GM18873 (cell line): ENCODE measurements at regions not wholly inside any gene's neighbourhood (a gene's known extent, or its start where the extent isn't known, plus 50 kb on each side); places are given as distances from the start of the nearest gene placed in this dataset.
"Not testable (repeated sequence)": the region's sequence is repeated elsewhere in the genome, so short reads cannot be mapped to it uniquely, and the experiment has no call there.

Experiments
- ATAC-seq: cut with Tn5 transposase; IDR thresholded peaks from one replicate; pipeline ENCODE4 v1.9.1; 2021; ENCODE audit warnings: mild to moderate bottlenecking, moderate library complexity, moderate number of reproducible peaks; ENCODE audit not compliant: unreplicated experiment, low FRiP score

DNA sequence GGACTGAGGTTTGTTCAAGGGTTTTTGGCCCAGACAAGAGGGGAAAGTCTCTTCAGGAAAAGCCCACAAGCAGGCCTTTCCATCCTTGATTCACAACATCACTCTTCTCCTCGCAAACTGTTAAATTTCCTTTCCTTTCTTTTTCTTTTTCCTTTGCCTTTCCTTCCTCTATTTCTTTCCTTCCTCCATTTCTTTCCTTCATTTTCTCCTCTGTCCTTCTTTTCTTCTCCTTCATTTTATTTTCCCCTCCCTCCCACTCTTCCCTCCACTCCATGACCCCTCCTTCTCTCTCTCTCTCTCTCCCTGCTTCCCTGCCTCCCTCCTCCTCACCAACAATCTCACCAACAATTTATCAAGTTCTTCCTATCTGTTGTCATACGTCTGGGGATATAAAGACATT, 89.1 kb downstream of the FAM72B start:
- ATAC-seq: not testable (repeated sequence)

DNA sequence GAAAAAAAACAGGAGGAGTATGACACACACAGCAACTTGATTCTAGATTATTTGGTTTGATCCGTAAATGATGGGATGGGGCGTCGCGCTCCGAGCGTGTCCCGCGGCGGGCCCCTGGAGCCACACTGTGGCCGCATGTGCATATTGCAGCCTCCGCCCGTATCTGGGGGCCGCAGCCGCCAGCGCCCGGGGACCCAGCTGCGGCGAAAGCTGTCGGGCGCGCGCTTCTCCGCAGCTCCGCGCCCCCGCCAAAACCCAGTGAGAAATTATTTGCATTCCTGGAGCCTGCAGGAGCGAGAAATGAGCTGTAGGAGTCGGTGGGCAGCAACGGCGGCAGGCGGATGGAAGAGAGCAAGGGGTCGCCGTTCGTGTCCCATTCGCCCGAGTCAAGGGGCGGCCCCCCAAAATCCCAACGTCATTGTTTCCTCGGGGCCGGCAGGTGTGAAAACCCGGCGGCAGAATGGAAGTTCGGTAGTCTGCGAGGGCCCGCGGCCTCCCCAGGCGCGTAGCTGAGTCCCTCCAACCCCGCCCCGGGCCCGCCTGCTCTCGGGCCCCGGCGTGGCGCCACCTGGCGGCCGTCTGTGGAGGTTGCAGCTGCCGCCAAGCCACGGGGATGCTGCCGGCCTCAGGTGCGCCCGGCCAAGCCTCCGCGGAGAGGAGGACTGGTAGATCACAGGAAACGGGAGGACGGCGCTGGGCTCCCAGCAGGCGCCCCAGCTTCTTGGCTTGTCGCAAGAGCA, 86.8 kb downstream of the FAM72B start:
- ATAC-seq: peak; percentile 77

DNA sequence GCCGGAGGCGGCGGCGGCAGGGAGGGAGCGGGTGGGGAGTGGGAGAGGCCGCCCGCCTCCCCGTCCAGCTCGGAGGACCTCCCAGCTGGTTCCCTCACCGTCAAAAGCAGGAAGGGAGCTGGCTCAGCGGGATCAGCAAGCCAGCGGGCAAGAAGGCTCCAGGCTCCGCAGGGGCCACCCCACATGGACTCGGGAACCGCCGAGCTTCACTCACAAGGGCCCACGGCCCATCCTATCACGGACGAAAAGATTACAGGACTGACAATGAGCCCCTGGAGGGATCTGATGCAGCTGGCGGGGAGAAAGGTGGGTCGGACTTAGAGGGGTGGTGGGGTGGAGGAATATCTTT, 86.3 kb downstream of the FAM72B start:
- ATAC-seq: peak; percentile 9

DNA sequence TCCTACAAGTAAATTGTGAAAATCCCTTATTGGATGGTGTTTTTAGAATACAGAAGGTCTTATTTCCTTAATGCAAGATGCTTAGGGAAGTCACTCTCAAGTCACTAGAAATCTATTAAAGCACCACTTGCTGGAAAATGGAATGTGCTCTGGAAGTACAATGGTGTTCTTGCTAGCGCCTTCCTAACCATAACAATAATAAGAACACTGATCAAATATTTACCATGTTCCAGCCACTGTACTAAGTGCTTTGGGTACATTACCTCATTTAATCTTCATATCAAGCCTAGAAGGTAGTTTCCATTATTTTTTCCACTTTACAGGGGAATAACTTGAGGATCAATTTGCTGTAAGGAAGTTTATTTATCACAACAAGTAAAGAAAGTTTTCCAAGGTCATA, 75.1 kb downstream of the FAM72B start:
- not testable (repeated sequence) for ATAC-seq

DNA sequence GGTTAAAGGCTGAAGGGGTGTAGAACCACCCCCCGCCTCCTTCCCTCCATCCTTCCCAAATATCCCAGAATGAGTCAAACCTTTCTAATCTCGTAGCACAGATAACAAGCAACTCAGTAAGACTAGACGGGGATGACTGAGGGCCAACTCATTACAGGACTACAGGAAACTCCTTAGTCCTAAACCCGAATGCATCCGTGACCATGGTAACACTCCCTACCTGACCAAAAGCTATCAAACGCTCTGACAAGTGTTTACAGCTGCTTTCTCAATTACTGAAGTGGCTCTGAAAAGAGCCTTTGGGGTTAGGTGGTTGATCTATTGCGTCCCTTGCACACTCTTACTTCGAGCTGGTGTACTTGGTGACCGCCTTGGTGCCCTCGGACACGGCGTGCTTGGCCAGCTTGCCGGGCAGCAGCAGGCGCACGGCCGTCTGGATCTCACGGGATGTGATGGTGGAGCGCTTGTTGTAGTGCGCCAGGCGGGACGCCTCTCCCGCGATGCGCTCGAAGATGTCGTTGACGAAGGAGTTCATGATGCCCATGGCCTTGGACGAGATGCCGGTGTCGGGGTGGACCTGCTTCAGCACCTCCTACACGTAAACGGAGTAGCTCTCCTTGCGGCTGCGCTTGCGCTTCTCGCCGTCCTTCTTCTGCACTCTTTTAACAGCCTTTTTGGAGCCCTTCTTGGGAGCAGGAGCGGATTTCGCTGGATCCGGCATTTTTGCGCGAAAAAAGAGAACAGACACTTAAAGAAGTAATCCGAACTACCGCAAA, 67.4 kb downstream of the FAM72B start:
- ATAC-seq: not testable (repeated sequence)

DNA sequence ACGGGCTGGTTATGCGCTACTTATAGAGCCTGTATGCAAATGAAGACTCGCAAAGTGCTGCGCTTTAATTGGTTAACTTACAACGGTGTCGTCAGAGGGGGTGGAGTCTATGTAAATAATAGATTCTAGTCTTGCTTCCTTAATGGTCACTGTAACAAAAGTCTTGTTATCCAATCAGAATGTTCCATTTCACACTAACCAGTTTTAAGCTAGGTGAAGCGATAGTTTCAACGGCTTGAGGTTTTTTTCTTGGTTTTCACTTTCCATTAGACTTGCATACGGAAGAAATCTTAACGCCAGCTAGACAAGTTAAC, 66.9 kb downstream of the FAM72B start:
- ATAC-seq: not testable (repeated sequence)

DNA sequence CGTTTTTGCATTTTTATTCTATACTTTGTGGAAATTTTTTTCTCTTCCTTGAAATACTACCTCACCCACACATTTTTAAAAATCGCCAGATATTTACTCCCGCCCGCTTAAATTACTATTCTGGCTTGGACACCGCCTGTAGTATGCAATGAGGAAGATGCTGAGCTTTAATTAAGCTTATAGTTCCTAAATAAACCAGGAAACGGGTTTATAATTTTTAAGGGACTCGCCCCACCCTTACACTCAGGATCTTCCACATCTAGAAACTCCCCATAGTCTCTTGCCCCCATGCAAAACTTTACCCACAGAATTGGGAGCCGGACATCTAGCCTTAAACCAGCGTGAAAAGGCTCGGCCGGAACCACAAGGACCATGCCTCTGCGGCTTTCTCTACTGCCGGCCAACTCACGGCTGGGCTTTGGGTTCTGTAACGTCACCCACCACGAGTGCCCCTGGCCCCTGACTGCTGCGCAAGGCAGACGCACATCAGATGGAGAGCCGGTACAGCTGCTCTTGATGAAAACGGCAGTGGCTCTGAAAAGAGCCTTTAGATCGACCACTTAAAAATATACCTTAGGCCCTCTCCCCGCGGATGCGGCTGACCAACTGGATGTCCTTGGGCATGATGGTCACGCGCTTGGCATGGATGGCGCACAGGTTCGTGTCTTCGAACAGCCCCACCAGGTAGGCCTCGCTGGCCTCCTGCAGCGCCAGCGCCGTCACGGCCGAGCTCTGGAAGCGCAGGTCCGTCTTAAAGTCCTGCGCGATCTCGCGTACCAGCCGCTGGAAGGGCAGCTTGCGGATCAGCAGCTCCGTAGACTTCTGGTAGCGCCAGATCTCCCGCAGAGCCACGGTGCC, 66.3 kb downstream of the FAM72B start:
- ATAC-seq: not testable (repeated sequence)
